NCI-H2227 treated with DMSO at 0.1 percent for 48 hours (cell line): ENCODE measurements at regions not wholly inside any gene's neighbourhood (a gene's known extent, or its start where the extent isn't known, plus 50 kb on each side); places are given as distances from the start of the nearest gene placed in this dataset.

ENCODE experiments used
- DNase-seq: peaks from one replicate; lab custom pipeline; 2025; lab: John Stamatoyannopoulos, UW

DNA sequence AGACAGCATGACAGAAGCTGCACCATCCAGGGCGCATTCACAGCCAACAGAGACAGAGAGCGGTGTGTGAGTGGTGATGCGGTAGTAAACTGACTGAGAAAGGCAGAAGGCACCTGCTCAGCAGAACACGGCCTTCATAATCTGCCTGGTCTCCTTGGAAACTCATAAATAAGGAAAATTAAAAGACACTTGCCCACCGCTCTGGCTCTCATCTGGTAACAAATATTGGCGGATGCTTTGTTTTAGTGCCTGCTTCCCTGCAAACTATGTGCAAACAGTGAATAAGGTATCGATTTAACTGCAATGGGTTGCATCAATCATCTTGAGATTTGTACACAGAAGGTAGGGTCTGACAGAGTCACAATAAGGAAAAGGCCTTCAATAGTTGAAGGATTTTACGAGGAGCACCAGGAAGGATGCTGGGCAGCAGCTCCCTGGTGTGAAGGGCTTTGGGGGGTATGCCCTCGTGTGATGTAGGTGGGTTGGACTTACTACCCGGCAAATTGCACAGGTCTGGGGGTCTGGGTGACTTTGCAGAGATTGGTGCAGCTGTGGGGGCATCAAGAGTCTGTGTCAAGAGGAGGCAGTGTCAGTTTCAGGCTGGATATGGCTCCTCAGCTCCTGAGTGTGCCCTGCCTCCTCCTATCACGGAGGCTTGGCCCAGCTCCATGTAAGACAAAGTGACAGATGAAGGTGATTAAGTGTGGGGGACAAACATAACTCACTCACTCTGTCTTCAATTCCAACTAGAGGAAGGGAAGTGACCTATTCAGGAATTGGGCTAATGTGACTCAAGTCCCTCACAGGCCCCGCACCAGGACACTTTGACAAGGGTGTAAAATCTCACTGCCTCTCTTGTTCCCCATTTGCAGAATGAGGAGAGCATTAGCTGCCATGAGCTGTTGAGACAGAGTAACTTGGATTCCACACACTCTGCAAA, 166.7 kb downstream of the ICE1 start:
- no peak for DNase-seq

DNA sequence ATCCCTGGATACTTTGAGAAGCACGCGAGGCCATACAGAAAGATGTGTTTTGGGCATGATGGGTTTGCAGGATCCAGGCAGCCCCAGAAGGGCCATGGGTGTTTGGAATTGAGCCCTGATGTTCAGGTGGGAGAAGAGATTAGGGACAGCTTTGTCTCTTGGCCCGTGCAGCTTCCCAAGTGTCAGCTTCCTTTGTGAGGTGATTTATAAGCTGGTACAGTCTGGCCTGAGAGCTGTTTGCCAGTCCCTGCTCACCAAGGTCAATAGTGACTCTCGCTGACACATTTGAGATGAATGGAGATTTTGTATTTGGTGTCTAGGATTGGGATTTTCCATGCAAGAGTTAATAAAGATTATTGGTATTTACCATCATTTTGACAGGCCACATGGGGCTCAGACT, 165.9 kb downstream of the ICE1 start:
- DNase-seq: no peak

DNA sequence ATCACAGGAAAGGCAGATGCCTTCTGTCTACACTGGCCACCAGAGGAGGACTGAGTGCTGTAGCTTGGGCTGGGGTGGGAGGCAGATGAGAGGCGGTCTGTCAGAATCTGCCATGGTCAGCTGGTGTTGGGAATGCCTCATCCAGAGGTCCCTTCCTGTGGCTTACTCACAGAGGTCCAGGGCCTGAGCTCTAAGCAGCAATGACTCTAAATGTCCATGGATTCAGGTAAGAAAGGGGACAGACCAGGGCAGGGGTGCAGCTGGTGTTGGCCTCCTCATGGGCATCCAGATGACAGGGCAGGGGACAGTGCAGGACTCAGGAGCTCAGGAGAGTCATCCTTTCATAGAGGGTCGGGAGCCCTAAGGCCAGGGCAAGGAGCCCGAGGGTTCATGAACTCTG, 165.0 kb downstream of the ICE1 start:
- no peak for DNase-seq

DNA sequence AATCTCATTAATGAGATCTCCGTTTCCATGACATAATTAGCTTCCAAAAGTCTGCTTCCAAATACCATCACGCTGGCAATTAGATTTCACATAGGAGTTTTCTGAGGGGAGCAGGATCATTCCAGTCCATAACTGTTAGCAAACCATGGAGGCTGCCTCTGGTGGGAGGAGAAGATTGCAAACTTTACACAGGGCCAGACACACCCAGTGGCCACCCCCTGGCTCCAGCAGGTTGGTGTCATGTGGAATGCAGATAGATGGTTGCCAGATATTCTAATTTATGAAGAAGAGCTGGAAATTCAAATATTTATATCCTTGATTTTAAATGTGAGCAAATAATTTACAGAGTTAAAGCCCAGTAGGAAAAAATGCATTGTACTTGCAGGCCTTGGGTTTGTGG, 164.2 kb downstream of the ICE1 start:
- DNase-seq: no peak

DNA sequence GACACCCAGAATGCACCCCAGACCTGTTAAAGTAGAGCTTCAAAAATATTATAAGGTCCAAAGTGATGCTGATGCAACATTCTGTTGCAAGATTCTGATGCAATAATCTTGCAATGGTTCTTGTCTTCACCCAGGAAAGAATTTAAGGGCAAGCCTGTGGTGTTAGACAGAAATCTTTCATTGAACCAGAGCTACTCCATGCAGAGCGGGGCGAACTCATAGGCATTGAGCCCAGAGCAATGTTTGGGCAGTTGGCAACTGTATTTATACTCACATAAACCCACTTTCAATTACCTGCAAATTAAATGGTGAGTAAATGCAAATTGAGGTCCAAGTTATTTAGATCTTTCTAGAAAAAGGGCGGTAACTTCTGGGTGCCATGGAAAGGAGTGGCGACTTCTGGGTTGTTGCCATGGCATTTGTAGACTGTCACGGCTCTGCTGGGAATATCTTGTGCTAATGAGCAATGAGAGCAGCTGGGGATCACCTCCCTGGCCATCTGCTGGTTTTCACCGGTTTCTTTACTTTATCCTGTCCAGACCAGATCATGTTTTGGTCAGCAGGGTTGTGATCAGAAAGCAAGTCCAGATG, 163.4 kb downstream of the ICE1 start:
- no peak for DNase-seq

DNA sequence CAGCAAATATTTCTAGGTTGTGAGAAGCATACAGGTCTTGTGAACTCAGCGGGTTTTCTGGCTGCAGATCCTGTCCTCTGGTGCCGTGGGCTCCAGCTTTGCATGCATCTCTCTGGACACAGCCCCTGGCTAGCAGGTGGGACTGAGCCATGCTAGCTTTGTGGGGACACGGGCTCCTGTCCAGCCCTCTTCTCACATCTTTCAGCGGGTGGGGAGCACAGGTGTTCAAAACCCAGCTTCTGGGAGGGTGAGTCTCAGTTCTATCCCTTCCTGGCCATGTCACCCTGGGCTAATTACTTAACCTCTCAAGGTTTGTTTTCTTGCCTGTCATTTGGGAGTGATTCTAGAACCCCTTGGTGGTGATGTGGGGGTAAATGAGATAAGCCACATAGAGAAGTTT, 162.3 kb downstream of the ICE1 start:
- DNase-seq: no peak

DNA sequence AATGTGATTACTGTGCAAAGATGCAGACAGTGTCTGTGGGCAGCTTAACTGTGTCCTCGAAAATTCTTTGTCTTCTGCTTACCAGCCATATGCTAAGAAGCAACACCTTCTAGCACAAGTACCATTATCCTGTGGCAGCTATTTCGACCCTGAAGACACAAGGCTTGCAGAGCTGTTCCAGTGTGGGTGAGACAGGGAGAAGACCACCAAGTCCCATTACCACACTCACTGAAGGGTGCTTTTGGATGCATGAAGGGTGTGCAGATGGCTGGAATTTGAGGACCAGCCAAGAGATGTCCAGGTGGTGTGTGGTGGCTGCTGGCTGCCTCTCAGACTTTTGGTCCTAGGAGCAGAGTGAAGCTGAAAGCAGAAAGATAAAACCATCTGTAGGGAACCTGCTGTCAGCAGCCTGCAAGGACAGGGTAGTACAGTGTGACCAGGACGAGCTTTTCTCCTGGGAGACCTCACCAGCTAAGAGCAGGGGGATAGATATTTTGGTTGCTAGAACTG, 161.8 kb downstream of the ICE1 start:
- no peak for DNase-seq

DNA sequence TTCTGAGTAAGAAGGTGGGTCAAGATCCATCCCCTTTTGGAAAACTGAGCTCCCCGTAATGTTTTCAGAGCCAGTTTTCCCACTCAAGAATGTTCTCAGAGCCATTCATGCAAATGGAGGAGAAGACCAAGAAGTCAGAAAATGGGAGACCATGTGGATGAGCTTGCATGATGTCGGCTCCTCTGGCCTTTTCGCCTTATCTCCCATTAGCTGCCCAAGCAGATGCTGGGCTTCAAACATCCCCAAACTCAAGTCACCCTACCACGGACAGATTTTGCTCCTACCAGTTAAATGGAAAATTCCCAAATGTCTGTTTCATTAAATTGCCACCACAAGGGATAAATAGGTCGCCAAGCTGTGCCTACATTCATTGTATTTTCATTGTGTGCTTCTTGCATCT, 161.4 kb downstream of the ICE1 start:
- DNase-seq: no peak

DNA sequence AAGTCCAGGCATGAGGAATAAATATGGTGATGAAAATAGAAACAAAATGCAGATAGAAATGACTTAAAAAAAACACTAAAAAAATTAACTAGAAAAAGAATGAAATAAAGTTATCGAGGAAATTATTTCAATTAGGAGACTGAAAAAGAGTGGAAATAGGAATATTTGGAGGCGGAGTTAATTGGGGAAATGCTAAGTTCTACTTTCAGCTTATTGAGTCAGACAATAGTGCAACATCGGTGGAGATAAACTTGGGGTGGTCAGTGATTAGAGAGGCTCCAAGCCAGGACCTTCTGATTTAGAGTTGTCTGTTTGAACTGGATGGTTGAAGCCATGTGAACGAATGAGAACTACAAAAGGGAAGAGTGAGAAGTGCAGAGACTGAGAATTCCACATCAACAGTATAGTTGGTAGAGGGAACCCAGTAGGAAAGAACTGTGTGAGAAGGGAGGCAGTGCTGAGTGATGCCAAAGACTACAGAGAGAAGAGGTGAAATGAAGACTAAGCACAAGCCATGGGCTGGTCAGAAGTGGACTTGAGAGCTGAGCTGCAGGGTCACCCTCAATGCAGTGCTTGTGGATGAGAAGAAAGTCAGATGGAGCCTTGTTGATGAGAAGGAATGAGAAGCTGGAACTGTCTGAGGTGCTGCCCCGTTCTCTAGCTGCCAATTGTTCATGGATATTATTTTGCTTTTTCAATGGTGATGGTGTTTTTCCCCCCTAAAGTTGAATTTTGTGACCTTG, 160.7 kb downstream of the ICE1 start:
- DNase-seq: no peak

DNA sequence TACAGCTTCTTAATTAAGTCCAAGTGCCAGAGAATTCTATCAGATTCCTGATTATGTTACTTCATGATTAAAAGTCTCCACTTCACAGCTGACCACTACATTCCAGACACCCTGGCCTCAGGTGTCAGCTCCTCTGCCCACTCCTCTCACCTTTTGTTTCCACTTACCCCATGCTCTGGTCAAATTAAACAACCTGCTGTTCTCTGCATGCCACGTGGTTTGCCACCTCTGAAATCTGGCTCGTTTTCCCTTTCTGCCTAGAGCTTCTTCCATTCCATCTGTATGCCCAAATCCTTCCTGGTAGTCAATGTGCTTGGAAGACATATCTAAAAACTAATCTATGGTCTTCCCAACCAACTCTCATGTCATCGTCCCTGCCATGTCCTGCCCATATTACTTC, 158.6 kb downstream of the ICE1 start:
- no peak for DNase-seq

DNA sequence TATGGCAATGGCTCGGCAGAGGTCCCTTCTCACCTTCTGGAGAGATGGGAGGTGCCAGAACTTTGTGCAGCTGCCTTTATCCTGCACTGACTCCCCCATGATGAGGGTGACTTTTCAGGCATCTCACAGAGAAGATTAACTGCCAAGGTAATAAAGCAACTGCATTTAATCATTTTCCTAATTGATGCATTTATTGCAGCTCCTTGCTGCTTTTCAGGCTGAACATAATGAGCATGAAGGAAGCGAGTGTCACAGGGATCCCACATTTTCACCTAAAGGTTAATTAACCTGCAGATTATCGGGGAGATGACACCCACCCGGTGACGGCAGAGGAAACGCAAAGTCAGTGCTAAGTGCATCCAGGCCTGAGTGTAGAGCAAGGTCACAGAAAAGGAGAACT, 154.3 kb downstream of the ICE1 start:
- no peak for DNase-seq

DNA sequence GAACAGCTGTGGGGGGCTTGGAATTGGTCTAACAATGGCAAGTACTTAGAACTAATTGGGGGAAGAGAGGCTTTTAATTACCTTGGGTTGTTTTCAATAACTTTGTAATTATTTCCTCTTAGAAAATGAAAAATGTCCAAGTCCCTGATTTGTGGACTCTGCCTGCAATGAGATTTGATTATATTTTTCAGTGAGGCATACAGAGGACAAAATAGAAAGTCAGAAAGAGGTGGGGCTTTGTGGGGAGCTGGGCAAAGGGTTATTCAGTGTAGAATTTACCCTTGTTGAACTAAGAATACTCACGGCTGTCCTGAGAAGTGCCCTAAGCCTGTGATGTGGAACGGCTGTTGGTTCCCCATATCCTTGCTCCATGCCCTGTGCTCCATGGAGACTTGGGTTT, 153.0 kb downstream of the ICE1 start:
- no peak for DNase-seq

DNA sequence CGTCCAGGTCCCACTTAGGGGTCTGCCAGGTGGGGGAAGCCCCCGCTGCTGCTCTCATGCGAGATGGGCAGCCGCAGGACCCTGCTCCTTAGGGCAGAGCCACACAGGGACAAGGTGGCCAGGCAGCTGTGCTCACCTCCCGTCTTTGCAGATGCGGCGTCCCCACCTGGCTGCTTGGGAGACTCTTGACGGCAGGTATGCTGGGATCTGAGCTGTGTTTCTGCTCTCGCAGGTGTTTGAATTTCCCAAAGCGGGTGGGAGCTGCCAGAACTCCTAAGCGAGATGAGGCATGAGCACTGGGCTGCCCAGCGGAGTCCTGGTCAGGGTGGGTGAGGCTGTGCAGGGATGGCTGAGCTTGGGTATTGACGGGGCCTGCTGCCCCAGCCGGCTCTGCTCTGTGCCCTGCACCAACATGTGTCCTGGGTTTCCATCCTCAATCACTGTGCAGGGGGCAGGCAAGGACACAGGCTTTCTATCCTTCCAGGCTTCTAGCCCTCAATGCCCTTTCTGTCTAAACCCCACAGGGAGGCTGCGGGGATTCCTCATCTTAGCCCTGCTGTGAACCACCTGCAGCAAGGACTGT, 151.4 kb downstream of the ICE1 start:
- no peak for DNase-seq

DNA sequence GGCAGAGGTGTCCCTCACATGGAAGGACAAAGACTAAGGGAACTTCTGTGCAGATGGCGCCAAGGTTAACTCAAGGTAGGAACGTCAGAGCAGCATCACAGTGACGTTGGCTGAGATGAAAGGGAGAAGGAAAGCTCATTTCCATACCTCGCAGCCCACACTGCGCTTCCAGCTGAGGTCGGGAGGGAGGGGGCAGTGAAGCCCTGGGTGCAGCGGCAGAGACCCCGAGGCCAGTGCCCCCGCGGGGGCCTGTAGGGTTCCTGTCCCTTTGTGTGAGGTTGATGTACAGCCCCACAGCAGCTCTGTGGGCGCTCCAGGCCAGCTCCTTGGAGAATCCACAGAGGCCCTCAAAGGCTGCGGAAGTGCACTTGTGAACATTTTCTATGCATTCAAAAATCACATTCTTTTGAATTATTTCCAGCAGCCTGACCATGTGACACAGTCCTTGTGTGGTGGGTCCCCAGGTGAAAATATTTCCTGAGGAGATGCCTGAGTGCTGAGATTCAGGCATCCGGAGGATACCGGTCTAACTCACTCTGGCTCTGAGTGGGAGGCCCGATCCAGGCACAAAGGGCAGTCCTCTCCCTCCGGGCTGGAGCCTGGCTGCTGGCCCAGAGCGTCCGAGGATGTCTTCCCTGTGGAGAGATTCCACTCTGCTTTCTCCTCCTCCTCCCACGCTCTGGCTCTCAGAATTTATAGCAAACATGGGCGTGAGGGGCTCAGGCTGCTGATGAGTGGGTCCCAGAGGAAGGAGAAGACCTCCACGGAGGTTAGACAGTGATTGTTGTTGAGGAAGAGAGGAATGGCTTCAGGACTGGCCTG, 150.7 kb downstream of the ICE1 start:
- DNase-seq: no peak

DNA sequence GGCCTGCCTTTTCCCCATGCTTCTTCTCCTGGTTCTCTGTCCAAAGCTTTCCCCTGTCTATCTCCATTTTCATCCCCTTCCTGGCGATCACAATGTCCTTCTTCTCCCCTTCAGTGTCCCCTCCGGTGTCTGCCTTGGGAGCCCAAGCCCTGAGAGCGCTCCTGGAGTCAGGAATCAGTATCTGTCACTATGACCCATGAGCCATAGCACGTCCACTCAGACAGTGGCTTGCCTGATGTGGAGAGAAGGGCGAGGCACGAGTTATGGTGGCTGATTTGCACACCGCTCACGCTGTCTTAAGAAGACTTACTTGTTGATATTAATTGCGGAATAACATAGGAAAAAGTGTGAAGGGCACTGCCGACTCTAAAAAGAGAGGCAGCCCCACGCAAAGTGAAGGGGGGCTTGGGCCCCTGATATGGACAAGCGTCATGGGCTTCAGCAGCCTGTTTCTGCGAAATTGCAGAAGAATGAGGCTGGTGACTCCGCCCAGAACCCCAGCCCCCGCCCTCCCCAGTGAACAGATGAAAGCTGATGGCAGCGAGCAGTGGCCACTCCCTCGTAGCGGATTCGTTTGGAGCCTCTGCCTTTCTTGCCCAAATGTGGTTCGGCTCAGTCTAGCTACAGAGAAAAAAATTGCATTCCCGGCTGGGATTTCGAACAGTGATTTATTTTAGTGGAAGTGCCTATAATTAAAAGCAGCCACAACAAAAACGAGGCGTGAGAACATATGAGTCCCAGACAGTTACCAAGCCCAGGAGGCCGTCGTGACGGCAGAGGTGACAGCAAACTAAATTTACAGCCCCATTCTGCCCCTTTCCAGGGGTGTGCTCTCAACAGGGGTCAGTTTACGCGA, 149.8 kb downstream of the ICE1 start:
- peak; percentile 15 for DNase-seq

DNA sequence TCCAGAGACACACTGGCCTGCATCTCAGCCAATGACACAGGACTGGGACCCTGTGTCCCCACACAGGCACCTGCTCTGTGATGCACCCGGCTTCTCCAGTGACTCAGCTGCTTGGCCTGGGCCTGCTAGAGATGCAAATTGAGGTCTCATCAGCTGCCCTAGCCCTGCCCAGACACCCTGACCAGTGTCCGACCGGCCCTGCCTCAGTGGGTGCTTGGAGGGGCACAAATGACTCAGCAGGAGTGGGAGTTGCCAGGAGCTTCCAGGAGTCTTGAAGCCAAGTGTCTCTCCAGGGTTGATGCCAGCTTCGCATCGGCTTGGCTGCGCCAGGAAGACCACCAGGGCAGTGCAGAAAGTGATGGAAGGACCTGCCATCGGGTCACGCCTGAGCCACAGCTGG, 148.2 kb downstream of the ICE1 start:
- DNase-seq: no peak

DNA sequence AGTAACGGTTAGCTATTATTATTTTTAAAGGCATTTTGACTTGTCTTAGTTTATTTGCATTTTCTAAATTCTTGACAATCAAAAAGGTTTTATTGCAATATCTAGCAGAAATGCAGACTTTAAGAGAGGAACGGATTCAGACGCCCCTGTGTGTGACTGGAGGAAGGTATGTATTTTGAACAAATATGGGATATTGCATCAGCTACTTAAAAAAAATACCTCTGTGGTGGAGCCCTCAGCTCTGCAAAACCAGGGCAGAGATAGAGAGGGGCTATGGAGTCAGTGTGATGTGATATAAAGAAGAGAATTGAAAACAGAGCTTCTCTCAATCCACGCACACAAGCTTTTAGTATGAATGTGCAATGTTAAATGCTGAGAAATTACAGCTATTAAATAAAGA, 142.4 kb downstream of the ICE1 start:
- no peak for DNase-seq

DNA sequence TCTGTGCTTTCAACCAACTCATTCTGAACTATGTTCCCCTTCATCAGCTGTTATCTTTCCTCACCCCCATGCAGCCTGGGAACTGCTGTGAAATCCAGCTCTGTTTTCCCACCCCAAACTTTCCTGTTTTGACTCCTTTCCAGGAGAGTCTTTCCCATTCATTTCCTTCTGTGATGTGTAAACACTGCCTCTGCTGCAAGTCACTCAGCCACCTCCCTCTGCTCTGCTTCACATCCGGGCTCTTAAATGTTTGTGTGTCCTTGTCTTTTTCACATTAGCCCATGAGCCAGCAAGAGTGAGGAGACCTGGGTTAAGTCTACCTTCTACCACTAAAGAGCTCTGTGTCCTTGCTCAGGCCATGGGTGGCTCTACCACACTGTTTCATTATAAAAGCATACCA, 137.5 kb downstream of the ICE1 start:
- no peak for DNase-seq

DNA sequence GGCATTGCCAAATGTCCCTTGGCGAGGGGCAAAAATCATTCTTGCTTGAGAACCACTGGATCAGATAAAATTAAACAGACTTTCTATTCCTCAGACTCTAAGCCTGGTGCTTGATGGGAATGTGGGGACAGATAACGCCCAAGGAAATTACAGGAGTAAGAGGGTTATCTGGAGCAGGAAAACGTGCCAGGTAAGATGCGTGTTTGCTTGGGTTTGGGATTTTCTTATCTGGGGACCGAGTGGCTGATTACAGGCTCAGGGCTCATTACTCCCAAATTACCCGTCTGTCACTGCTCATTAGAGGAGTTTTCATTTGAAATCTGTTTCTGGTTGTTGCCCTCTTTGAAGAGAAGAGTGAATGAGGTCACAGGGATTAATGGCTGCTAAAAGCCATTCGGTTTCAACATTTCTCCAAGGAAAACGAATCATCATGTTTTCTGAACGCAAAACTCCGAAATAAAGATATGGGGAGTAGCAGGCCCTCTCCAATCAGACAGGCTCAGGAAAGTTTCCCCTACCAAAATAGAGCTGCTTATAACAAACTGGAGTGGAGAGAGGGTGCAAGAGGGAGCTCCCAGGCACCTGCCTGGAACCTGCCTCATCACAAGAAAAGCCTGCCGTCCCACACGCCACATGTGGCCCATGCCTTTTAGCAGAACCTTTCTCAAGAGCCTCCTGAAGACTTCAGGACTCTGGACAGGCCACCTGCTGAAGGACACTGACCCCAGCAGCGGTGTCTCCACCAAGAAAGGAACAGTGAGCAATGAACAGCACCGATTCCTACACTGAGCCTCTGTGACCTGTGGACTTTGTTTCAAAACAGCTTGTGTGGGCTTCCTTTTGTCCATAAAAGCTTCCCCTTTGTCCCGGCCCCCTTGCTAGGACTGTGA, 136.4 kb downstream of the ICE1 start:
- no peak for DNase-seq

DNA sequence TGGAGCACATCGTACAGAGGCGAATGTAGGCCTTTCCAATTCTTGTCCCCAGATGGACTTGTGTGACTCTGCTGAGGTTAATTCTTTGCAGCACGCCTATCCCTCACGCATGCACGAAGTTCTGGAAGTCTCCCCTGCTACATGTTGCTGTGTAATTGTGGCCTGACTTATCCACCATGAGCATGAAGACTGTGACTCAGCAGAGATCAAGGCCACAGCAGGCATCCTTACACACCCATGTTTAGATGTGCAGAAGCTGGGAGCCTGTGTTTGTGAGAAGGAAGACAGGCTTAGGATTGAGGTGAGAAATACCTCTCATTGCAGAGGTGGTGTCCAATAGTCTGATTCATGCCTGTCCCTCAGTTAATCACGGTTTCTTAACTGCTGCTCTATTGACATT, 135.6 kb downstream of the ICE1 start:
- no peak for DNase-seq
